HG03066 (cell line): ENCODE measurements at regions not wholly inside any gene's neighbourhood (a gene's known extent, or its start where the extent isn't known, plus 50 kb on each side); places are given as distances from the start of the nearest gene placed in this dataset.

Source experiments
- ATAC-seq: cut with Tn5 transposase; IDR thresholded peaks from one replicate; pipeline ENCODE4 v1.9.1; 2021; ENCODE audit warnings: low read depth; ENCODE audit not compliant: unreplicated experiment

- no peak for ATAC-seq
Observed at GRCh38 chr10:131743190-131744151, 157.3 kb upstream of the PPP2R2D start.

- ATAC-seq, result no peak
Observed at GRCh38 chr10:131744346-131744745, 156.5 kb upstream of the PPP2R2D start.

DNA sequence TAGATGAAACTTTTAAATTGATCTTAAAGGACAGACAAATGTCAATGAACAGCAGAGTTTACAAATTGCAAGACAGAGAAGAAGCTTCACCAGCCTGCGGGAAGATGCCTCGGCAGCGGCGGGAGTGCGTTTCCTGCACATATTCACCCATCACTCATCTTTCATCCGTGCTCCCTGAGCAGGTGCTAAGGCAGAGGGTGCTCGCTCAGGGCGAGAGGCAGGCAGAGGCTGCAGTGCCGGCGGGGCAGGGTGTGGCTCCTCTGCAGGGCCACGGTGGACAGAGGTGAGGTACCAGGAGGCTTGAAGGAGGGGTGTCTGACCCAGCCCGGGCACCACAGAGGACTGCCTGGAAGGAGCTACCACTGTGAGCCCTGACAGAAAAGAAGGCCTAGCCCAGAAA lies 155.2 kb upstream of the PPP2R2D start:
- ATAC-seq, result no peak

- no peak for ATAC-seq
Observed at GRCh38 chr10:131746241-131746711, 154.5 kb upstream of the PPP2R2D start.

- ATAC-seq, result no peak
Observed at GRCh38 chr10:131746785-131747184, 154.0 kb upstream of the PPP2R2D start.

GRCh38 chr10:131747251-131747650 lies 153.6 kb upstream of the PPP2R2D start:
- no peak for ATAC-seq

GRCh38 chr10:131747791-131748190 lies 153.0 kb upstream of the PPP2R2D start:
- ATAC-seq, result no peak

DNA sequence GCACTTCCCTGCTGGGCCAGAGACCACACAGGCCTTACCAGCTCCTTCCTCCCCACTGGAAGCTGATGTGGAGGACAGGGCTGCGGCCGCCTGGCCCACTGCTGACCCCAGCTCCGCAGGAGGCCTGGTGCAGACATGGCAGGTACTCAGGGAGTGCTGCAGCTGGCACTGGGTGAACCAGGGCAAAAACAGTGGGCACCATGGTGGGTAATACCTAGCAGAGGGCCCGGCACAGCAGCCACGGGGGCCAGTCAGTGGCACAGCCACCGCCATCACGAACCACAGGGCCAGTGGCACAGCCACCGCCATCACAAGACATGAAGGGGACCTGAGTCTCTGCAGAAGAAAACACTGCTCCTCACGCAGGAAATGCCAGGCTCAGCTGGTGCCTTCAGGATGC lies 152.6 kb upstream of the PPP2R2D start:
- ATAC-seq, result no peak

DNA sequence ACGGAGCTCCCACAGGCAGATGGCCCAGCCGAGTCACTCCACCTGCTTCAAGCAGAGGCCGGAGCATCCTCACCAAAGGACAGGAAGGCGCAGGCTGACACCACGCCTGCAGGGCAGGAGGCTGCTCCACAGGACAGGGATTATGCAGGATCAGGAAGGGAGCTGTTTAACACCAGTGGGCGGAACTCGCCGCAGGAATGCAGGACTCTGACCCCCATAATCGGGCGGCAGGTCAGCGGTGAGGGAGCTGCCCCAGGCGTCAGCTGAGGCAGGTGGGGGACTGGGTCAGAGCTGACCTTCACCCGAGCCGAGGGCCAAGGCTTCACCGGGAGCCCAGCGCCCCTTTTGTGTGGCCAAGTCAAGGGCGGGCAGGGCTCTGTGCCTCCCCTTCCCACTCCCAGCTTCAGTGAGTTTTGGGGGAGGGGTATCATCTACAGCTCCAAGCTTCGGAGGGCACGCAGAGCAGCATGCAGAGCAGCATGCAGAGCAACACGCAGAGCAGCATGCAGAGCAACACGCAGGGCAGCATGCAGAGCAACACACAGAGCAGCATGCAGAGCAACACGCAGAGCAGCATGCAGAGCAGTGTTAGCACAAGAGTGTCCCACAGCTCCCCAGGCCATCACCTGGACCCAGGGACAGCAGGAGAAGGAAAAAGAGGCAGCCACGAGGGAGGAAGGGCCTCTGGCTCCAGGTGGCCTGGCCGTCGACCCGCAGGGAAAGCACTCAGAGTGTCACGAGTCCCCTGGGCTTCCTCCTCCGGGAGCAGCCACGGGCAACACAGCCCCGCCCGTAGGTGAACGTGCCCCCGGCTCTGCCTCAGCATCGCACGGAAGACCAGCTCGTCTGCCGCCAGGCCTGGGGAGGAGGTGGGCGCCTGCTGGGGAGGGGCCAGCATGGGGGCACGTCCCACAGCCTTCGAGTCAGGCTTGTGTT lies 151.7 kb upstream of the PPP2R2D start:
- no peak for ATAC-seq

DNA sequence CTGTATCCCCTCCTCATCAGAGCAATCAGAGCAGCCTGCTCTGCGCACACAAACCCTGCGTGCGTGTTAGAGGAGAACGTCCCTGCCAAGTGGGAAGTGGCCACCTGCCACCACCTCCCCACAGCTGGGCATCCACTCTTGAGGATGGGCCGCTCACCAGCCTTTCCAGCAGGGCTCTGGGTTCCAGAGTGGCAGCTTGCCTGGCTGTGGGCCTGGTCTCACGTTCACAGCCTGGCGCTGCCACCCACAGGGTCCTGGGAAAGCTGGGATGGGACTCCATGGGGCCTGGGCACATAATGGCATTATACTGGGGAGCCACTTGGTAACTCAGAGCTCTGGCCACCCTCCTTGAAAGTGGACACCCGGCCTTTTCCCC lies 151.1 kb upstream of the PPP2R2D start:
- ATAC-seq, result no peak

DNA sequence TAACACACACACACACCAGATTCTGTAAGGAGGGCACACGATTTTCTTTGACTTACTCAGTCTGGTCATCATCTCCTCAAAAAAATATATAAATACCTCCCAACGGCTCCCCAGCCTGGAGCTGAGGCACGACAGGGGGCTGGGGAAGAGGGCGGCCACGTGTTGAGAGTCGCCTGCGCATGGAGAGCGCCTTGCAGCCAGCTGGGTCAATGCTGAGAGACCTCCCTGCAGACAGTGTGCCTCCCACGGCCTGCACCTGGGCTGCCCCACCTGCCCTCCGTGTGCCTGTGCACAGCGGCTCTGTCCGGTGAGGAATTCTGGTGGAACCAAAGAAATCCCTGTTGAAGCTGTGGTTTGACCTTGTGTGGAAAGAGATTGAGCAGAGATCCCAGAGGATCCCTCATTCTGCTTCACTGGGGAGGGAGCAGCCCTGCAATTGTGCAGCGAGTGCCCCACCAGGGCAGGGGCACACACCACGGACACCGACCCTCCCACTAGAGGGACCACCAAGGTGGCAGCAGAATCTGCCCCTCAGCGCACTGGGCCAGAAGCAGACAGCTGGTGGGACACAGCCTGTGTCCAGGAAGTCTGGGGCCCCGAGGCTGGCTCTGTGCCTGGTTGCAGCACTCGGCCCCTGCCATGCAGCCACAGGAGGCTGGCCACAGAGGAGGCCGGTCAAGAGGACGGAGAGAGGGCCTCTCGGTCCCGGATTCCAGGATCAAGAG lies 150.5 kb upstream of the PPP2R2D start:
- ATAC-seq, result no peak

DNA sequence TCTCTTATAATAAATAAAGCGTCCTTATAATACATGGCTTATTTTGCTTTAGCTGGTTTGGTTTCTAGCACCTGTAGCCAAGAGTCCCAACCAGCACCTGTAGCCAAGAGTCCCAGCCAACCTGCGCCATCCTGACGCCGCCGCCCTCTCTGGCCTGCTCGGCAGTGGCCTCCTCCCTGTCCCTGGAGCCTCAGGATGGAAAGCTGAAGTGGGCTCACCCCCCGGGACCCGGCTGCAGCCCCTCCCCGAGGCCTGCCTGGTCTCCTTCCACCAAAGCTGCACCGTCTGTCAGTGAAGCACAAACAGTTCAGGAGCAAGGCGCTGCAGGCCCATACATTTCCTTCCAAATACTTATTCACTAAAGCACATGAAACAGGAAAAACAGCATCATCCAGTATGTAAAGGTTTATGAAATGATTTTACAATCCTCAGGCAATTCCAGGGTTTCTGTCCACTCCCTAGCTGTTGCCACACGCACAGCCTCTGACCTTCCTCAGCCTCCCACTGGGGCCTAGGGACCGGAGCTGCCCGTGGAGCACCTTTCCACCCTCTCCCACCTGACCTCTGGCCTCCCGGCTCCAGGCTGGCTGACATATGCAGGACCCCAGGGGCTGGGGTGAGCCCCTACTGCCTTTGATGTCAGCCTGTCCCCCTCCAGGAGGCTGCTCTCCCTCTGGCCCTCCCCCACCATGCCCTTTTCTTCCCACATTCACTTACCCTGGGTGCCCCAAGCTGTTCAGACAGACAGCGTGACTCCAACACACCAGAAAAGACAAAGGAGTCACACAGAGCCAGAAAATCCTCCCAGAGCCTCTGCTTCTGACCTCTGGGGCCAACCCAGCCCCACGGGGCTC lies 149.6 kb upstream of the PPP2R2D start:
- no peak for ATAC-seq

DNA sequence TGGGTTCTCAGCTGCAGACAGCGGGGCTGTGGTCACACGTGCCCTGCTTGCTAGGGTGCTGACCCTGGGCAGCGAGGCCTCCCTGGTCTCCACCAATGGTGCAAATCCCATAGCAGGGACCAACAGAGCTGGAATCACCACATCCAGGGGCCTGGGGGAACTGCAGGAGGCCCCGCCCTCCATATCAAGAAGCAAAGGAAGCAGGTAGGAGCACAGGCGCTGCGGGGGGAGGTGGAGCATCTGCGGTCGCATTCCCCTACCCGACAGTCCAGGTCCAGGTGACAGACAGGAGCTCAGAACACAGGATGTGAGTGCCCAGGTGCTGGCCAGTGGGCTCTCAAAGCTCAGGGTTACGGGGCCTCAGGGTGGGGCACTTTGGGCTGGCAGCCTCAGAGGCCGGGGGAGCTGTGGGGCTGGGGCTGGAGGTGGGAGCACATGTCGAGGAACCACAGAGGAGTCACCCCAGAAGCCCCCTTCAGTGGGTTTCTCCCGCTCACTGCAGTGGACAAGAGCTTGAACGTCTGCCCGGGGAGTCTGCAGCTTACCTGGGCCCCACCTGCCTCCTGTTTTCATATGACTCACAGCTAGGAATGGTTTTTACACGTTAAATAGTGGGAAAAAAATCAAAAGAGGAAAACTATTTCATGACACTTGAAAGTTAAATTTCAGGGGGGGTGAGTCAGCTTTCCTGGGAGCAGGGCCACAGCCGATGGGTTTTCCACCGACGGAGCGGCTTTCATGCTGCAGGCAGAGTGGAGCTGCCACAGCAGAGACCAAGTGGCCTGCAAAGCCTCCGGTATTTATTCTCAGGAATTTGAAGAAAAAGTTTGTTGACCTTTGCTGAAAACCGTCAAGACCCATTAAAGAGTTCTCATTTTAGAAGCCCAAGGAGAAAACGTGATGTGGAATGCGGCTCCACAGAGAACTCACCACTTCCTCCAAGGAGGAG lies 148.7 kb upstream of the PPP2R2D start:
- no peak for ATAC-seq

DNA sequence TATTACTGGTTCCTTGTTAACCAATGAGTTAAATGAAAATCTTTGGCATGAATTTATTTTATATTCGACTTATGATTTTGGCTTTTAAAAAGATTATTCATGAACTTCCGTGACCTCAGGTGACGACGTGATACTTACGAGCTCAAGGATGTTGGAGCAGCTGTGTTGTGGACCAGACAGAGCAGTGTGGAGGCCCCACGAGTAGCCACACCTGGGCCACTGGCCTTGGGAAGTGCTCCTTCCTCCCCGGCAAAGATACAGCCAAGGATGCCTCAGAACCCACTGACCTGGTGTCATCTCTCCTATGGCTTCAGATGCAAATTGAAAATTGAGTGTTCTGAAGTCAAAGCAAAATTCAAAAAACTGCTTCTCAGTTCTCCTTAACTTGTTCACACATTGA lies 147.5 kb upstream of the PPP2R2D start:
- ATAC-seq, result no peak

GRCh38 chr10:131755200-131755599 lies 145.6 kb upstream of the PPP2R2D start:
- ATAC-seq, result no peak

- no peak for ATAC-seq
Observed at GRCh38 chr10:131757285-131758058, 143.3 kb upstream of the PPP2R2D start.

- no peak for ATAC-seq
Observed at GRCh38 chr10:131758062-131758938, 142.5 kb upstream of the PPP2R2D start.
